Transverse colon (tissue), 4 donors: ENCODE measurements at regions not wholly inside any gene's neighbourhood (a gene's known extent, or its start where the extent isn't known, plus 50 kb on each side); places are given as distances from the start of the nearest gene placed in this dataset.
"Not testable (repeated sequence)": the region's sequence is repeated elsewhere in the genome, so short reads cannot be mapped to it uniquely, and the experiment has no call there.

Experiments used
- EP300 ChIP-seq: sonication (generic); formaldehyde crosslinking; IDR thresholded peaks from one replicate; pipeline ENCODE4 v1.6.1; 2017; ENCODE audit warnings: antibody characterized with exemption, low read depth
- POLR2A ChIP-seq: fragments of 450-650 bp; IDR thresholded peaks from one replicate; pipeline ENCODE4 v1.6.1; 2016; ENCODE audit warnings: antibody characterized with exemption, mild to moderate bottlenecking, moderate library complexity
- POLR2AphosphoS5 ChIP-seq, 3 donors: sonication (generic); formaldehyde crosslinking; IDR thresholded peaks; one replicate each; pipeline ENCODE4 v1.6.1; 2016; ENCODE audit warnings: antibody characterized with exemption in 3 of 3
- TF ChIP-seq, protein P1 (sequence below), 5 experiments: fragments of 200-600 bp in 3 of 5; fragments of 450-650 bp in 2 of 5; sonication (generic) in 3 of 5; IDR thresholded peaks; 1 replicate in 2 of 5; 2 replicates in 3 of 5; pipeline ENCODE4 v1.5.1; 2016 to 2017; ENCODE audit warnings: antibody characterized with exemption in 5 of 5, inconsistent platforms in 3 of 5, mild to moderate bottlenecking in 2 of 5, moderate library complexity in 1 of 5

- TF ChIP-seq, protein P1, sequence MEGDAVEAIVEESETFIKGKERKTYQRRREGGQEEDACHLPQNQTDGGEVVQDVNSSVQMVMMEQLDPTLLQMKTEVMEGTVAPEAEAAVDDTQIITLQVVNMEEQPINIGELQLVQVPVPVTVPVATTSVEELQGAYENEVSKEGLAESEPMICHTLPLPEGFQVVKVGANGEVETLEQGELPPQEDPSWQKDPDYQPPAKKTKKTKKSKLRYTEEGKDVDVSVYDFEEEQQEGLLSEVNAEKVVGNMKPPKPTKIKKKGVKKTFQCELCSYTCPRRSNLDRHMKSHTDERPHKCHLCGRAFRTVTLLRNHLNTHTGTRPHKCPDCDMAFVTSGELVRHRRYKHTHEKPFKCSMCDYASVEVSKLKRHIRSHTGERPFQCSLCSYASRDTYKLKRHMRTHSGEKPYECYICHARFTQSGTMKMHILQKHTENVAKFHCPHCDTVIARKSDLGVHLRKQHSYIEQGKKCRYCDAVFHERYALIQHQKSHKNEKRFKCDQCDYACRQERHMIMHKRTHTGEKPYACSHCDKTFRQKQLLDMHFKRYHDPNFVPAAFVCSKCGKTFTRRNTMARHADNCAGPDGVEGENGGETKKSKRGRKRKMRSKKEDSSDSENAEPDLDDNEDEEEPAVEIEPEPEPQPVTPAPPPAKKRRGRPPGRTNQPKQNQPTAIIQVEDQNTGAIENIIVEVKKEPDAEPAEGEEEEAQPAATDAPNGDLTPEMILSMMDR (IDR thresholded peaks at IDR 0.05), result not testable (repeated sequence)
- TF ChIP-seq POLR2A; POLR2AphosphoS5 (IDR thresholded peaks at IDR 0.05); EP300: not testable (repeated sequence)
Observed at GRCh38 chr4:124131324-124131723, 581.2 kb downstream of the ANKRD50 start.
